ENCODE measurements at regions not wholly inside any gene's neighbourhood (a gene's known extent, or its start where the extent isn't known, plus 50 kb on each side); places are given as distances from the start of the nearest gene placed in this dataset.

DNA sequence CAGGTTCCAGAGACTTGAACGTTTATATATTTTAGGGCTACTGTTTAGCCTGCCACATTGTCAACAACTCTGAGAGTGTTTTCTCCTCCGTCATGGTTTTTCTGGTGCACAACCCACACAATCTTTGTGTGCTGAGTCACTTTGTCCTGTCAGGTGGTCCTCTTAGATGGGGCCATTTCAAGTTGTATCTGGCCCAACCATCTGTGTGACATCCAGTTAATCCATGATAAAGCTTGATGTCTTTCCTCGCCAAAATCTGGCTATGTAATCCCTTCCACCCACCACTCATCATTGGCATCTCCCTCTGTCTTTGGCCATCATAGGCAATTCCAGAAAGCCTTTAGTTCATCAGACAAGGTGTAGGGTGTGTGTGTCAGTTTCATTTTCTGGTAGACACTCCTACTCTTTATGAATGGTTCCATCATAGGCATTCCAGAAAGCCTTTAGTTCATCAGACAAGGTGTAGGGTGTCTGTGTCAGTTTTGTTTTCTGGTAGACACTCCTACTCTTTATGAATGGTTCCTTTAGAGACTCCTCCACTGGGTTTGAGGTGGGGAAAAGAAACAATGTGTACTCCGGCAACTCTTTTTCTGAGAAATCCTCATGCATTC, 282.0 kb upstream of the ACTBL2 start:
- no peak overlapping the region for H3K4me3 ChIP-seq (ENCODE audit: low read depth, low read length)
- H3K36me3 ChIP-seq (ENCODE audit: control insufficient read depth, insufficient read depth, low read length) = no peaks in the 10 kb centered on the region
- H3K27ac ChIP-seq (ENCODE audit: low read depth, low read length) = no peak overlapping the region
- H3K27me3 ChIP-seq (ENCODE audit: control insufficient read depth, insufficient read depth, low read length) = no peaks in the 10 kb centered on the region
- H3K9ac ChIP-seq (ENCODE audit: low read length) = no peak overlapping the region
- no peaks in the 10 kb centered on the region for H3K4me1 ChIP-seq (ENCODE audit: control insufficient read depth, insufficient read depth, low read length)
- peaks cover 2% of the 10 kb centered on the region; the same call in 1 of the 2 replicates for H3K9me3 ChIP-seq (ENCODE audit: control insufficient read depth, insufficient read depth, low read depth, low read length)

DNA sequence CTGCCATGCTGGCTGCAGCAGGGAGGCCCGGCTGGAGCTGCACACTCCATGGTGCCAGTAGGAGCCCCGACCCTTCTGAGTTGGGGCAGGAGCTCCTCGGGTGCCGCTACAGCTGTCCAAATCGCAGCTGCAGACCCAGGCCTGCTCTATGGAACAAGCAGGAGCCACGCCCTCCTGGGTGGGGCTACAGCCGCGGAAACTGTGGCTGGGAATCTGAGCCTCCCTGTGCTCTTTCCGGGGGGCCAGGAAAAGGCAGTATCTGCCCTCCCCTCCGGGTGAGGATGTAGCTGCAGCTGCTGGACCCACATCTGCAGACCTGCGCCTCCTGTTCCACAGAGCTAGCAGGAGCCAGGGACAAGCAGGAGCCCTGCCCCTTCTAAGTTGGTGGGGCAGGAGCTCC, 278.9 kb upstream of the ACTBL2 start:
- no peak overlapping the region for H3K27ac ChIP-seq (ENCODE audit: low read depth, low read length)
- no peaks in the 10 kb centered on the region for H3K27me3 ChIP-seq (ENCODE audit: control insufficient read depth, insufficient read depth, low read length)
- no peak overlapping the region for H3K9ac ChIP-seq (ENCODE audit: low read length)
- no peak overlapping the region for H3K4me3 ChIP-seq (ENCODE audit: low read depth, low read length)
- no peaks in the 10 kb centered on the region for H3K36me3 ChIP-seq (ENCODE audit: control insufficient read depth, insufficient read depth, low read length)
- peaks cover 2% of the 10 kb centered on the region; the same call in 1 of the 2 replicates for H3K9me3 ChIP-seq (ENCODE audit: control insufficient read depth, insufficient read depth, low read depth, low read length)
- no peaks in the 10 kb centered on the region for H3K4me1 ChIP-seq (ENCODE audit: control insufficient read depth, insufficient read depth, low read length)

DNA sequence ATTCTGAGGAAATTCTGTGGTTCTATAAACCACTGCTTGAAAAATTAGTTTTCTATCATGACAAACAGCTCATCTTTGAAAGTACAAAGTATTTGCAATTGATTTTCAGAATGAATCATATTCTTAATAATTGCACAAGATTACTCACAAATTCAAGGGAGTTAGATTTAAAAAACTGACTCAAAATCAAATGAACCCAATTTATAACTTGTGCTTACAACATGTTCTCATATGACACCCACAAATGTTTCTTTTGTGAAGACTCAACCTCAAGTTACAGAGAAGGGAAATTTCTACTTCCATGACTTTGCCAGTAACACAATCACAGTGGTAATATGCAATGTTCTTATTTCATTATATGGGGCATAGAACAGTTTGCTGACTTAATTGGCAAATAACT, 272.0 kb upstream of the ACTBL2 start:
- H3K9ac ChIP-seq (ENCODE audit: low read length) = no peak overlapping the region
- H3K4me3 ChIP-seq (ENCODE audit: low read depth, low read length) = no peak overlapping the region
- no peaks in the 10 kb centered on the region for H3K4me1 ChIP-seq (ENCODE audit: control insufficient read depth, insufficient read depth, low read length)
- no peaks in the 10 kb centered on the region for H3K36me3 ChIP-seq (ENCODE audit: control insufficient read depth, insufficient read depth, low read length)
- H3K9me3 ChIP-seq (ENCODE audit: control insufficient read depth, insufficient read depth, low read depth, low read length) = no peaks in the 10 kb centered on the region
- H3K27ac ChIP-seq (ENCODE audit: low read depth, low read length) = no peak overlapping the region
- no peaks in the 10 kb centered on the region for H3K27me3 ChIP-seq (ENCODE audit: control insufficient read depth, insufficient read depth, low read length)

GRCh38 chr5:57753446-57753845, 270.8 kb upstream of the ACTBL2 start:
- H3K4me1 ChIP-seq (ENCODE audit: control insufficient read depth, insufficient read depth, low read length) = no peaks in the 10 kb centered on the region
- no peak overlapping the region for H3K4me3 ChIP-seq (ENCODE audit: low read depth, low read length)

GRCh38 chr5:57751710-57752109, 269.1 kb upstream of the ACTBL2 start:
- no peak overlapping the region for H3K9ac ChIP-seq (ENCODE audit: low read length)
- no peaks in the 10 kb centered on the region for H3K4me1 ChIP-seq (ENCODE audit: control insufficient read depth, insufficient read depth, low read length)
- no peaks in the 10 kb centered on the region for H3K9me3 ChIP-seq (ENCODE audit: control insufficient read depth, insufficient read depth, low read depth, low read length)
- H3K27me3 ChIP-seq (ENCODE audit: control insufficient read depth, insufficient read depth, low read length) = no peaks in the 10 kb centered on the region
- no peak overlapping the region for H3K4me3 ChIP-seq (ENCODE audit: low read depth, low read length)
- H3K36me3 ChIP-seq (ENCODE audit: control insufficient read depth, insufficient read depth, low read length) = no peaks in the 10 kb centered on the region
- H3K27ac ChIP-seq (ENCODE audit: low read depth, low read length) = no peak overlapping the region

More at GRCh38 chr5:57753446-57753845, 270.8 kb upstream of the ACTBL2 start:
- Histone ChIP-seq H3K36me3 (ENCODE audit: control insufficient read depth, insufficient read depth, low read length) (no peaks in the 10 kb centered on the region), H3K9me3 (ENCODE audit: control insufficient read depth, insufficient read depth, low read depth, low read length) (no peaks in the 10 kb centered on the region), H3K27ac (ENCODE audit: low read depth, low read length) (no peak overlapping the region), H3K9ac (ENCODE audit: low read length) (no peak overlapping the region), H3K27me3 (ENCODE audit: control insufficient read depth, insufficient read depth, low read length) (no peaks in the 10 kb centered on the region)

GRCh38 chr5:57750891-57751290, 268.3 kb upstream of the ACTBL2 start:
- Histone ChIP-seq H3K4me3 (ENCODE audit: low read depth, low read length) (no peak overlapping the region), H3K9ac (ENCODE audit: low read length) (no peak overlapping the region), H3K27me3 (ENCODE audit: control insufficient read depth, insufficient read depth, low read length) (no peaks in the 10 kb centered on the region), H3K36me3 (ENCODE audit: control insufficient read depth, insufficient read depth, low read length) (no peaks in the 10 kb centered on the region), H3K27ac (ENCODE audit: low read depth, low read length) (no peak overlapping the region), H3K9me3 (ENCODE audit: control insufficient read depth, insufficient read depth, low read depth, low read length) (no peaks in the 10 kb centered on the region), H3K4me1 (ENCODE audit: control insufficient read depth, insufficient read depth, low read length) (no peaks in the 10 kb centered on the region)

DNA sequence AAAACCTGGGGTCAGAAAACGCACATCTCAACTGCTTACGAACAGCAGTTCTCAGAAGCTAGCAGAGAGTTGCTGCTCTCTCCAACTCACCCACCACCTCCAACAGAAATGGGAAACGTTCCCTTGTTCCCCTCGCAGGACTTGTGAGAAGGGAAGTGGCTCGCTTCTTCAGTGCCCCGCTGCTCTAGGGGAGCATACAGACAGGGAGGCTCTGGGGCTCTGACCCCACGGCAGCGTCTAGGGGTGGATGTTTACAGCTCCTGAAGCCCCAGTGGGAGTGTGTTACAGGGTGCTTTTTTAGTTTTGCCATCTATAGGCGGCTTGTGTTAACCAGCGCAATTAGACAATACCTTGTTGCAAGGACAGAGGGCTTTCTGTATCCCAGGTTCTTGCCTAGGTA, 267.7 kb upstream of the ACTBL2 start:
- no peaks in the 10 kb centered on the region for H3K36me3 ChIP-seq (ENCODE audit: control insufficient read depth, insufficient read depth, low read length)
- no peak overlapping the region for H3K9ac ChIP-seq (ENCODE audit: low read length)
- H3K4me3 ChIP-seq (ENCODE audit: low read depth, low read length) = no peak overlapping the region
- no peaks in the 10 kb centered on the region for H3K9me3 ChIP-seq (ENCODE audit: control insufficient read depth, insufficient read depth, low read depth, low read length)
- no peaks in the 10 kb centered on the region for H3K4me1 ChIP-seq (ENCODE audit: control insufficient read depth, insufficient read depth, low read length)
- no peaks in the 10 kb centered on the region for H3K27me3 ChIP-seq (ENCODE audit: control insufficient read depth, insufficient read depth, low read length)
- no peak overlapping the region for H3K27ac ChIP-seq (ENCODE audit: low read depth, low read length)

- no peaks in the 10 kb centered on the region for H3K36me3 ChIP-seq (ENCODE audit: control insufficient read depth, insufficient read depth, low read length)
- H3K9me3 ChIP-seq (ENCODE audit: control insufficient read depth, insufficient read depth, low read depth, low read length) = no peaks in the 10 kb centered on the region
- H3K4me1 ChIP-seq (ENCODE audit: control insufficient read depth, insufficient read depth, low read length) = no peaks in the 10 kb centered on the region
- H3K27me3 ChIP-seq (ENCODE audit: control insufficient read depth, insufficient read depth, low read length) = no peaks in the 10 kb centered on the region
- no peak overlapping the region for H3K9ac ChIP-seq (ENCODE audit: low read length)
- H3K4me3 ChIP-seq (ENCODE audit: low read depth, low read length) = no peak overlapping the region
- no peak overlapping the region for H3K27ac ChIP-seq (ENCODE audit: low read depth, low read length)
Observed at GRCh38 chr5:57749396-57749795, 266.8 kb upstream of the ACTBL2 start.

- Histone ChIP-seq H3K9ac (ENCODE audit: low read length) (no peak overlapping the region), H3K9me3 (ENCODE audit: control insufficient read depth, insufficient read depth, low read depth, low read length) (no peaks in the 10 kb centered on the region), H3K27me3 (ENCODE audit: control insufficient read depth, insufficient read depth, low read length) (no peaks in the 10 kb centered on the region), H3K27ac (ENCODE audit: low read depth, low read length) (no peak overlapping the region), H3K4me3 (ENCODE audit: low read depth, low read length) (no peak overlapping the region), H3K4me1 (ENCODE audit: control insufficient read depth, insufficient read depth, low read length) (no peaks in the 10 kb centered on the region), H3K36me3 (ENCODE audit: control insufficient read depth, insufficient read depth, low read length) (no peaks in the 10 kb centered on the region)
Observed at GRCh38 chr5:57745700-57746651, 263.4 kb upstream of the ACTBL2 start.

GRCh38 chr5:57745029-57745428, 262.4 kb upstream of the ACTBL2 start:
- Histone ChIP-seq H3K27ac (ENCODE audit: low read depth, low read length) (no peak overlapping the region), H3K36me3 (ENCODE audit: control insufficient read depth, insufficient read depth, low read length) (no peaks in the 10 kb centered on the region), H3K9ac (ENCODE audit: low read length) (no peak overlapping the region), H3K27me3 (ENCODE audit: control insufficient read depth, insufficient read depth, low read length) (no peaks in the 10 kb centered on the region), H3K4me1 (ENCODE audit: control insufficient read depth, insufficient read depth, low read length) (no peaks in the 10 kb centered on the region), H3K4me3 (ENCODE audit: low read depth, low read length) (no peak overlapping the region), H3K9me3 (ENCODE audit: control insufficient read depth, insufficient read depth, low read depth, low read length) (no peaks in the 10 kb centered on the region)

DNA sequence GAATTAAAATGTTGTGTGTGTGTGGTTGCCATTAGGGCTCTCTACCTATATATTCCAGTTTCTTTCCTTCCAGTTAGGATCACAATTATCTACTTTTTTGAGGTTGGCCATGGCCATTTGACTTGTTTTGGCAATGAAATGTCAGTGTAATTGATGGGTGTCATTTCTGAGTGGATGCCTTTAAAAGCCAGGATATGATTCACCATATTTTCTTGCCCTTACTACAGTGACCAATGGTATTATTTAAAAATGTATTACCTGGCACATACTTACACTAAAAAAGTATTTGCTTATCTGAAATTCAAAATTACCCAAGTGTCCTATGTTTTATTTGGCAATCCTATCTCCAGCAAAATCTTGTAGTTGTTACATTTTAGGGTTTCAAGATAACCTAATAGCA, 258.7 kb upstream of the ACTBL2 start:
- H3K27me3 ChIP-seq (ENCODE audit: control insufficient read depth, insufficient read depth, low read length) = no peaks in the 10 kb centered on the region
- H3K27ac ChIP-seq (ENCODE audit: low read depth, low read length) = no peak overlapping the region
- no peaks in the 10 kb centered on the region for H3K36me3 ChIP-seq (ENCODE audit: control insufficient read depth, insufficient read depth, low read length)
- peaks cover 3% of the 10 kb centered on the region for H3K4me1 ChIP-seq (ENCODE audit: control insufficient read depth, insufficient read depth, low read length)
- no peaks in the 10 kb centered on the region for H3K9me3 ChIP-seq (ENCODE audit: control insufficient read depth, insufficient read depth, low read depth, low read length)
- H3K4me3 ChIP-seq (ENCODE audit: low read depth, low read length) = no peak overlapping the region
- no peak overlapping the region for H3K9ac ChIP-seq (ENCODE audit: low read length)
